Keratinocyte (primary cell): ENCODE measurements at regions not wholly inside any gene's neighbourhood (a gene's known extent, or its start where the extent isn't known, plus 50 kb on each side); places are given as distances from the start of the nearest gene placed in this dataset.
A peak's percentile ranks its signal among the peaks of the same experiment; 100 is the strongest.

Experiments
- DNase-seq: peaks from one replicate; pipeline ENCODE4 v3.0.0-alpha.2; 2011; ENCODE audit warnings: low read depth, missing footprints, low spot score
- FAIRE-seq: peaks from 2 replicates; lab custom pipeline; 2011; peaks lifted over from hg19 to GRCh38; lab: Jason Lieb, UNC
- H2AFZ ChIP-seq: 2 replicates; pipeline ENCODE4 v1.6.0; 2012; ENCODE audit warnings: low read length, control low read depth, inconsistent platforms; ENCODE audit not compliant: control insufficient read depth
- H3K27ac ChIP-seq: 2 replicates; pipeline ENCODE4 v1.5.1; 2011; ENCODE audit warnings: low read length; ENCODE audit not compliant: control insufficient read depth, insufficient read depth
- H3K27me3 ChIP-seq: 3 replicates; pipeline ENCODE4 v1.6.0; 2011; ENCODE audit warnings: low read length; ENCODE audit not compliant: control insufficient read depth, insufficient read depth; ENCODE audit errors: extremely low read depth
- H3K36me3 ChIP-seq, 2 experiments: 2 replicates in 1 of 2; 3 replicates in 1 of 2; pipeline ENCODE4 v1.5.1; 2011; ENCODE audit warnings: low read length in 2 of 2, mild to moderate bottlenecking in 1 of 2; ENCODE audit not compliant: control insufficient read depth in 2 of 2, insufficient read depth in 2 of 2; ENCODE audit errors: extremely low read depth in 1 of 2
- H3K4me1 ChIP-seq: 3 replicates; pipeline ENCODE4 v1.5.1; 2011; ENCODE audit warnings: low read length; ENCODE audit not compliant: control insufficient read depth, insufficient read depth; ENCODE audit errors: extremely low read depth
- H3K4me2 ChIP-seq: 3 replicates; pipeline ENCODE4 v1.6.0; 2011; ENCODE audit warnings: low read depth, low read length; ENCODE audit not compliant: control insufficient read depth, insufficient read depth; ENCODE audit errors: extremely low read depth
- H3K4me3 ChIP-seq, 3 experiments: fragments of 200-600 bp in 1 of 3; sonication (generic) in 1 of 3; 2 replicates in 2 of 3; 3 replicates in 1 of 3; pipeline ENCODE4 v1.5.1; 2011 to 2016; ENCODE audit warnings: low read length in 3 of 3, mild to moderate bottlenecking in 3 of 3, control low read depth in 2 of 3, inconsistent platforms in 1 of 3, low read depth in 1 of 3, mixed read lengths in 1 of 3, mixed run types in 1 of 3, moderate library complexity in 1 of 3; ENCODE audit not compliant: control insufficient read depth in 2 of 3, insufficient read depth in 2 of 3; ENCODE audit errors: extremely low read depth in 1 of 3
- H3K79me2 ChIP-seq: 2 replicates; pipeline ENCODE4 v1.6.0; 2012; ENCODE audit warnings: low read length; ENCODE audit not compliant: control insufficient read depth, insufficient read depth
- H3K9ac ChIP-seq: 3 replicates; pipeline ENCODE4 v1.6.0; 2011; ENCODE audit warnings: low read length; ENCODE audit not compliant: control insufficient read depth, insufficient read depth; ENCODE audit errors: extremely low read depth
- H3K9me1 ChIP-seq: 3 replicates; pipeline ENCODE4 v1.6.0; 2011; ENCODE audit warnings: low read length; ENCODE audit not compliant: control insufficient read depth, insufficient read depth; ENCODE audit errors: extremely low read depth
- H3K9me3 ChIP-seq: 2 replicates; pipeline ENCODE4 v1.5.1; 2012; ENCODE audit warnings: low read depth, low read length; ENCODE audit not compliant: control insufficient read depth
- H4K20me1 ChIP-seq: 3 replicates; pipeline ENCODE4 v1.6.0; 2011; ENCODE audit warnings: low read length; ENCODE audit not compliant: control insufficient read depth, insufficient read depth; ENCODE audit errors: extremely low read depth
- EZH2 ChIP-seq: IDR thresholded peaks from one replicate; pipeline ENCODE4 v1.6.1; 2012; ENCODE audit warnings: inconsistent platforms, mild to moderate bottlenecking, low read length, moderate library complexity
- dilution Hi-C: fragments of 300-500 bp; cut with MboI; formaldehyde crosslinking; loops from one replicate; pipeline ENCODE4 v1.7.0; 2020; ENCODE audit warnings: low sequenced_read_pairs; ENCODE audit not compliant: extremely low pct_ligation_motif_present
- TF ChIP-seq, protein P1 (sequence below), 3 experiments: IDR thresholded peaks in 1 of 3; conservative IDR thresholded peaks in 1 of 3; optimal IDR thresholded peaks in 1 of 3; 2 replicates in 2 of 3; 3 replicates in 1 of 3; pipeline versions ENCODE3 to v1.5.1; 2011; ENCODE audit warnings: low read length in 3 of 3, mild to moderate bottlenecking in 3 of 3, moderate library complexity in 2 of 3, control low read depth in 1 of 3, inconsistent platforms in 1 of 3; ENCODE audit not compliant: insufficient read depth in 2 of 3; ENCODE audit errors: extremely low read depth in 1 of 3

DNA sequence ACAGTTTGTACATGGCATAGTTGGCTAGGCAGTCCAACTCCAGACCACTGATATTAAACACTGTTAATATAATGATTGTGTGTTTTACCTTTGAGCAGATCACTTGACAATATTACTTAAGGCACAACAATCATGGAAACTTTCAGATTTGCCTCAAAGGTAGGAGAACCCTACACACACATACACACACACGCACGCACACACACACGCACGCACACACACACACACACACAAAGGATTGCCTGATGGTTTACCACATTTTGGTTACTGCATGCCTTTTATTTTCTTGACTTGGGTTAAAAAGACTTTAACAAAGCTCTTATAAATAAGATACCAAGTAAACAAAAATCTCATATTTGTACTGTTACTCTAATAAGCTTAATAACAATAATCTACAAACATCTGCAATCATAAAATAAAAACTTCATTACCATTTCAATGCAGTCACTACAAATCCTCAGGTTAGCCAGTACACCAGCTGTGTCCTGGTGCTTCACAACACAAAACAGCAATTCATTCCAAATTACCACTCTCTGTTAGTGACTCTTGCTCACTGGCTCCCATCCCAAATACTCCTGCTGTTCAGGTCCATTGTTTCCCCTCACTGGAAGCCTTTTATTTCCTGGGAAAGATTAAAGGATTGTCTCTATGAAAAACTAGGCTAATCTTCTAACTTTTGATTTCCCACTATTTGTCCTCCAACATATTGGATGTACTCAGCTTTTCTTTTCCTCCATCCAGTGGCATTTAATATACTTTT lies 175.2 kb upstream of the ATP2B1 start:
- dilution Hi-C loops, result no loop called here
- H3K27me3 ChIP-seq, result no peaks in the 10 kb centered on the region

DNA sequence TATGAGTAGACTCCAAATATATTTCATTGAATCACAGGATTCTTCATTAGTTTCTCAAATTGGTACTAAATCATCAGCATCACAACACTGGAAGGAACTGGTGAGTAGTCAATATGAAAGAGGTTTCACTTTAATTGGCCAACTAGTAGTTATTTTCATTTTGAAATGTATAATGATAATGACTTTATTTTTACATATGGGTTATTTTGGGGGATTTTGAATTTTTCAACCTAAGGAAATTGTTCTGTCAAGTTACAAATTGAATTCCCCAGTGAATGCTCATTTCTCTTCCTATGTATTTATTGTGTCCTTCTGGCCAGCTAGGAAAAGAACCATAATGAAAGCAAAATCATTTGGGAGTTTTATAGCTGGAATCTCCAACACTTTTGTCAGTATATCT lies 174.2 kb upstream of the ATP2B1 start:
- Histone ChIP-seq H3K4me2 (no peak overlapping the region), H3K9ac (no peak overlapping the region), H2AFZ (no peak overlapping the region), H3K27ac (no peak overlapping the region), H3K9me1 (no peaks in the 10 kb centered on the region), H3K4me3 (no peak overlapping the region), H3K9me3 (no peaks in the 10 kb centered on the region), H4K20me1 (no peaks in the 10 kb centered on the region), H3K36me3 (no peaks in the 10 kb centered on the region), H3K27me3 (no peaks in the 10 kb centered on the region), H3K79me2 (no peaks in the 10 kb centered on the region), H3K4me1 (no peaks in the 10 kb centered on the region)
- no peak for DNase-seq
- FAIRE-seq, result no peak
- TF ChIP-seq, protein P1, sequence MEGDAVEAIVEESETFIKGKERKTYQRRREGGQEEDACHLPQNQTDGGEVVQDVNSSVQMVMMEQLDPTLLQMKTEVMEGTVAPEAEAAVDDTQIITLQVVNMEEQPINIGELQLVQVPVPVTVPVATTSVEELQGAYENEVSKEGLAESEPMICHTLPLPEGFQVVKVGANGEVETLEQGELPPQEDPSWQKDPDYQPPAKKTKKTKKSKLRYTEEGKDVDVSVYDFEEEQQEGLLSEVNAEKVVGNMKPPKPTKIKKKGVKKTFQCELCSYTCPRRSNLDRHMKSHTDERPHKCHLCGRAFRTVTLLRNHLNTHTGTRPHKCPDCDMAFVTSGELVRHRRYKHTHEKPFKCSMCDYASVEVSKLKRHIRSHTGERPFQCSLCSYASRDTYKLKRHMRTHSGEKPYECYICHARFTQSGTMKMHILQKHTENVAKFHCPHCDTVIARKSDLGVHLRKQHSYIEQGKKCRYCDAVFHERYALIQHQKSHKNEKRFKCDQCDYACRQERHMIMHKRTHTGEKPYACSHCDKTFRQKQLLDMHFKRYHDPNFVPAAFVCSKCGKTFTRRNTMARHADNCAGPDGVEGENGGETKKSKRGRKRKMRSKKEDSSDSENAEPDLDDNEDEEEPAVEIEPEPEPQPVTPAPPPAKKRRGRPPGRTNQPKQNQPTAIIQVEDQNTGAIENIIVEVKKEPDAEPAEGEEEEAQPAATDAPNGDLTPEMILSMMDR (optimal IDR thresholded peaks at IDR 0.05 in 1 of 3, IDR thresholded peaks at IDR 0.05 in 1 of 3, conservative IDR thresholded peaks at IDR 0.05 in 1 of 3; ENCODE audit: extremely low read depth in 1 of 3, insufficient read depth in 2 of 3, low read length in 3 of 3), result no peak
- no peak for TF ChIP-seq EZH2
- dilution Hi-C loops, result no loop called here

More for the DNA sequence above, 175.2 kb upstream of the ATP2B1 start:
- no peak overlapping the region for H3K9ac ChIP-seq
- no peaks in the 10 kb centered on the region for H3K36me3 ChIP-seq
- FAIRE-seq (peak; percentile 44), DNase-seq (no peak)
- H4K20me1 ChIP-seq, result no peaks in the 10 kb centered on the region
- no peak overlapping the region for H2AFZ ChIP-seq
- H3K79me2 ChIP-seq, result no peaks in the 10 kb centered on the region
- no peak overlapping the region for H3K27ac ChIP-seq
- H3K4me3 ChIP-seq, result no peak overlapping the region
- TF ChIP-seq, protein P1 (optimal IDR thresholded peaks at IDR 0.05 in 1 of 3, IDR thresholded peaks at IDR 0.05 in 1 of 3, conservative IDR thresholded peaks at IDR 0.05 in 1 of 3; ENCODE audit: extremely low read depth in 1 of 3, insufficient read depth in 2 of 3, low read length in 3 of 3), result no peak
- TF ChIP-seq EZH2, result no peak
- H3K9me3 ChIP-seq, result no peaks in the 10 kb centered on the region
- H3K4me1 ChIP-seq, result no peaks in the 10 kb centered on the region
- no peaks in the 10 kb centered on the region for H3K9me1 ChIP-seq
- no peak overlapping the region for H3K4me2 ChIP-seq
